ENCODE measurements at regions not wholly inside any gene's neighbourhood (a gene's known extent, or its start where the extent isn't known, plus 50 kb on each side); places are given as distances from the start of the nearest gene placed in this dataset.

- Histone ChIP-seq H2AFZ (ENCODE audit: low read depth, low read length, severe bottlenecking) (no peak overlapping the region), H3K36me3 (ENCODE audit: low read length) (no peaks in the 10 kb centered on the region), H3K4me3 (ENCODE audit: insufficient read depth, low read length, poor library complexity, severe bottlenecking) (no peak overlapping the region), H3K9ac (ENCODE audit: low read length) (no peak overlapping the region), H3K9me2 (replicated peaks; ENCODE audit: insufficient read depth, low read length) (no peaks in the 10 kb centered on the region), H3K27ac (ENCODE audit: low read depth, low read length) (no peak overlapping the region), H3K79me2 (ENCODE audit: insufficient read depth, low read length) (no peaks in the 10 kb centered on the region), H3K9me3 (ENCODE audit: insufficient read depth, low read length) (no peaks in the 10 kb centered on the region), H3K27me3 (ENCODE audit: low read length) (no peaks in the 10 kb centered on the region; the same call in 1 of the 2 replicates), H3K4me2 (ENCODE audit: low read depth, low read length, poor library complexity, severe bottlenecking) (no peak overlapping the region), H4K20me1 (ENCODE audit: low read depth, low read length) (no peaks in the 10 kb centered on the region), H3F3A (ENCODE audit: insufficient read depth) (no peaks in the 10 kb centered on the region)
- TF ChIP-seq CTCF (IDR thresholded peaks at IDR 0.05; ENCODE audit: insufficient read depth, low read length, poor library complexity, severe bottlenecking) (no peak), EZH2phosphoT487 (conservative IDR thresholded peaks at IDR 0.05; ENCODE audit: low read length) (no peak)
Measured at GRCh38 chr3:159534496-159534895, 454.1 kb upstream of the IL12A start.

GRCh38 chr3:159536876-159537275 lies 451.8 kb upstream of the IL12A start:
- Histone ChIP-seq H3K79me2 (ENCODE audit: insufficient read depth, low read length) (no peaks in the 10 kb centered on the region), H3K9me2 (replicated peaks; ENCODE audit: insufficient read depth, low read length) (no peaks in the 10 kb centered on the region), H3K4me2 (ENCODE audit: low read depth, low read length, poor library complexity, severe bottlenecking) (no peak overlapping the region), H3K36me3 (ENCODE audit: low read length) (no peaks in the 10 kb centered on the region), H3K9me3 (ENCODE audit: insufficient read depth, low read length) (no peaks in the 10 kb centered on the region), H2AFZ (ENCODE audit: low read depth, low read length, severe bottlenecking) (no peak overlapping the region), H3K27me3 (ENCODE audit: low read length) (no peaks in the 10 kb centered on the region), H3K27ac (ENCODE audit: low read depth, low read length) (no peak overlapping the region), H3K9ac (ENCODE audit: low read length) (no peak overlapping the region), H3F3A (ENCODE audit: insufficient read depth) (no peaks in the 10 kb centered on the region), H3K4me3 (ENCODE audit: insufficient read depth, low read length, poor library complexity, severe bottlenecking) (no peak overlapping the region), H4K20me1 (ENCODE audit: low read depth, low read length) (no peaks in the 10 kb centered on the region)
- TF ChIP-seq CTCF (IDR thresholded peaks at IDR 0.05; ENCODE audit: insufficient read depth, low read length, poor library complexity, severe bottlenecking) (no peak), EZH2phosphoT487 (conservative IDR thresholded peaks at IDR 0.05; ENCODE audit: low read length) (no peak)

- TF ChIP-seq EZH2phosphoT487 (conservative IDR thresholded peaks at IDR 0.05; ENCODE audit: low read length) (no peak), CTCF (IDR thresholded peaks at IDR 0.05; ENCODE audit: insufficient read depth, low read length, poor library complexity, severe bottlenecking) (no peak)
Measured at GRCh38 chr3:159538507-159538906, 450.1 kb upstream of the IL12A start.

More at GRCh38 chr3:159538507-159538906, 450.1 kb upstream of the IL12A start:
- no peaks in the 10 kb centered on the region for H3K36me3 ChIP-seq (ENCODE audit: low read length)
- no peak overlapping the region for H3K9ac ChIP-seq (ENCODE audit: low read length)
- no peaks in the 10 kb centered on the region for H3K9me3 ChIP-seq (ENCODE audit: insufficient read depth, low read length)
- H3K27me3 ChIP-seq (ENCODE audit: low read length) = no peaks in the 10 kb centered on the region
- no peaks in the 10 kb centered on the region for H4K20me1 ChIP-seq (ENCODE audit: low read depth, low read length)
- H3K9me2 ChIP-seq (replicated peaks; ENCODE audit: insufficient read depth, low read length) = no peaks in the 10 kb centered on the region
- H3K4me3 ChIP-seq (ENCODE audit: insufficient read depth, low read length, poor library complexity, severe bottlenecking) = no peak overlapping the region
- H3K79me2 ChIP-seq (ENCODE audit: insufficient read depth, low read length) = no peaks in the 10 kb centered on the region
- no peak overlapping the region for H2AFZ ChIP-seq (ENCODE audit: low read depth, low read length, severe bottlenecking)
- no peak overlapping the region for H3K4me2 ChIP-seq (ENCODE audit: low read depth, low read length, poor library complexity, severe bottlenecking)
- no peak overlapping the region for H3K27ac ChIP-seq (ENCODE audit: low read depth, low read length)
- H3F3A ChIP-seq (ENCODE audit: insufficient read depth) = no peaks in the 10 kb centered on the region

All from SU-DHL-6 (cell line).